ENCODE measurements at regions not wholly inside any gene's neighbourhood (a gene's known extent, or its start where the extent isn't known, plus 50 kb on each side); places are given as distances from the start of the nearest gene placed in this dataset.

GRCh38 chr4:181162266-181162665 is 1080.9 kb upstream of the TENM3 start:
- DNase-seq (ENCODE audit: low read depth in 3 of 3): no peak

GRCh38 chr4:181162676-181163075 is 1080.5 kb upstream of the TENM3 start:
- no peak for DNase-seq (ENCODE audit: low read depth in 3 of 3)

- no peak for DNase-seq (ENCODE audit: low read depth in 3 of 3)
These were observed 1076.3 kb upstream of the TENM3 start for GRCh38 chr4:181166742-181167399.

GRCh38 chr4:181168011-181168805 is 1075.0 kb upstream of the TENM3 start:
- DNase-seq (ENCODE audit: low read depth in 3 of 3): no peak

- DNase-seq (ENCODE audit: low read depth in 3 of 3): no peak
These were observed 1070.2 kb upstream of the TENM3 start for GRCh38 chr4:181173046-181173445.

- no peak for DNase-seq (ENCODE audit: low read depth in 3 of 3)
These were observed 1066.9 kb upstream of the TENM3 start for GRCh38 chr4:181176306-181176705.

GRCh38 chr4:181181331-181181730 is 1061.9 kb upstream of the TENM3 start:
- no peak for DNase-seq (ENCODE audit: low read depth in 3 of 3)

GRCh38 chr4:181189751-181190150 is 1053.5 kb upstream of the TENM3 start:
- no peak for DNase-seq (ENCODE audit: low read depth in 3 of 3)

- DNase-seq (ENCODE audit: low read depth in 3 of 3): no peak
These were observed 1049.9 kb upstream of the TENM3 start for GRCh38 chr4:181193131-181193930.

- DNase-seq (ENCODE audit: low read depth in 3 of 3): no peak
These were observed 1049.1 kb upstream of the TENM3 start for GRCh38 chr4:181194096-181194495.

GRCh38 chr4:181200076-181200475 is 1043.1 kb upstream of the TENM3 start:
- no peak for DNase-seq (ENCODE audit: low read depth in 3 of 3)

- DNase-seq (ENCODE audit: low read depth in 3 of 3): no peak
These were observed 1041.0 kb upstream of the TENM3 start for GRCh38 chr4:181202240-181202639.

- DNase-seq (ENCODE audit: low read depth in 3 of 3): no peak
These were observed 1039.1 kb upstream of the TENM3 start for GRCh38 chr4:181204109-181204508.

GRCh38 chr4:181213551-181213950 is 1029.7 kb upstream of the TENM3 start:
- no peak for DNase-seq (ENCODE audit: low read depth in 3 of 3)

- no peak for DNase-seq (ENCODE audit: low read depth in 3 of 3)
These were observed 1026.7 kb upstream of the TENM3 start for GRCh38 chr4:181216501-181216900.

- DNase-seq (ENCODE audit: low read depth in 3 of 3): no peak
These were observed 1023.3 kb upstream of the TENM3 start for GRCh38 chr4:181219783-181220416.

- no peak for DNase-seq (ENCODE audit: low read depth in 3 of 3)
These were observed 1018.4 kb upstream of the TENM3 start for GRCh38 chr4:181224852-181225251.

- DNase-seq (ENCODE audit: low read depth in 3 of 3): no peak
These were observed 1017.5 kb upstream of the TENM3 start for GRCh38 chr4:181225616-181226261.

GRCh38 chr4:181234951-181235680 is 1008.1 kb upstream of the TENM3 start:
- no peak for DNase-seq (ENCODE audit: low read depth in 3 of 3)

GRCh38 chr4:181245326-181245725 is 997.9 kb upstream of the TENM3 start:
- no peak for DNase-seq (ENCODE audit: low read depth in 3 of 3)

- no peak for DNase-seq (ENCODE audit: low read depth in 3 of 3)
These were observed 994.2 kb upstream of the TENM3 start for GRCh38 chr4:181249031-181249430.
